Right lobe of liver (tissue), 6 donors: ENCODE measurements at regions not wholly inside any gene's neighbourhood (a gene's known extent, or its start where the extent isn't known, plus 50 kb on each side); places are given as distances from the start of the nearest gene placed in this dataset.

Experiments used
- ATAC-seq, 4 donors: fragments of 200-7000 bp; cut with Tn5 transposase; one replicate each; pipeline ENCODE4 v1.9.1; 2020; ENCODE audit warnings: mild to moderate bottlenecking in 4 of 4, moderate library complexity in 4 of 4
- DNase-seq, 3 donors: peaks; one replicate each; pipeline ENCODE4 v3.0.0-alpha.2; 2020
- H3K27ac ChIP-seq, 3 donors: fragments of 200-600 bp; one replicate each; pipeline ENCODE4 v1.8.0; 2022
- H3K27me3 ChIP-seq, 2 donors: fragments of 200-600 bp; one replicate each; pipeline ENCODE4 v1.8.0; 2022
- H3K36me3 ChIP-seq, 4 donors: fragments of 200-600 bp; sonication (generic) in 1 of 4; one replicate each; pipeline versions ENCODE4 v1.5.1 to v1.8.0; 2017 to 2022; ENCODE audit warnings: control low read depth in 1 of 4
- H3K4me1 ChIP-seq, 4 donors: fragments of 200-600 bp; sonication (generic) in 1 of 4; one replicate each; pipeline versions ENCODE4 v1.5.1 to v1.8.0; 2017 to 2022; ENCODE audit warnings: control low read depth in 1 of 4
- H3K4me3 ChIP-seq, 3 donors: fragments of 200-600 bp; one replicate each; pipeline ENCODE4 v1.8.0; 2022
- H3K9me3 ChIP-seq, 4 donors: fragments of 200-600 bp; sonication (generic) in 1 of 4; one replicate each; pipeline versions ENCODE4 v1.5.1 to v1.8.0; 2017 to 2022; ENCODE audit warnings: control low read depth in 1 of 4
- CTCF ChIP-seq, 4 donors: fragments of 200-600 bp in 3 of 4; fragments of 450-650 bp in 1 of 4; IDR thresholded peaks; one replicate each; pipeline versions ENCODE4 v1.5.1 to v1.8.0; 2016 to 2022; ENCODE audit warnings: antibody characterized with exemption in 4 of 4, mild to moderate bottlenecking in 2 of 4
- POLR2A ChIP-seq: fragments of 450-650 bp; IDR thresholded peaks from one replicate; pipeline ENCODE4 v1.6.1; 2017; ENCODE audit warnings: antibody characterized with exemption, mild to moderate bottlenecking
- whole genome bisulfite sequencing: methylation state at CpG from one replicate; pipeline ENCODE4 v1.1.6; 2018; ENCODE audit warnings: low coverage, low lambda C conversion rate; ENCODE audit not compliant: insufficient coverage; ENCODE audit errors: missing lambda C conversion rate; 5-methylcytosine and 5-hydroxymethylcytosine counted together
- intact Hi-C, 2 donors: fragments of 100-400 bp; cut with DNase I; formaldehyde crosslinking; loops; one replicate each; pipeline versions ENCODE4 v1.11.2 to v1.14.1; 2022
- donor health status: DM: no; HTN: yes; CAD: no.
- donor health status: DM: no; HTN: no; CAD: no.
- donor health status: DM: no; HTN: no; CAD: no.
- donor health status: DM: no; HTN: yes; CAD: no.
- donor health status: DM: no; HTN: yes; CAD: no.

GRCh38 chr5:100664140-100664539, 129.0 kb downstream of the FAM174A start:
- Histone ChIP-seq H3K9me3 (no peaks in the 10 kb centered on the region), H3K4me1 (no peaks in the 10 kb centered on the region), H3K27me3 (no peaks in the 10 kb centered on the region), H3K27ac (no peak overlapping the region), H3K4me3 (no peak overlapping the region), H3K36me3 (no peaks in the 10 kb centered on the region)
- intact Hi-C loops, result no loop called here
- TF ChIP-seq POLR2A, result no peak
- TF ChIP-seq CTCF (IDR thresholded peaks at IDR 0.05), result no peak
- 47% methylated on average over 1 of the region's 1 CpG for WGBS
- ATAC-seq (no peak), DNase-seq (no peak)

- no peaks in the 10 kb centered on the region for H3K27me3 ChIP-seq
- WGBS, result 23% methylated on average over 4 of the region's 4 CpGs
- DNase-seq, result no peak
- no peaks in the 10 kb centered on the region for H3K9me3 ChIP-seq
- no peak overlapping the region for H3K4me3 ChIP-seq
- TF ChIP-seq CTCF (IDR thresholded peaks at IDR 0.05), result no peak
- no peak for TF ChIP-seq POLR2A
- no peaks in the 10 kb centered on the region for H3K4me1 ChIP-seq
- peak in 3 of 4 donors; percentile 42 to 48 (median 43) for ATAC-seq
- intact Hi-C loops, result no loop called here
- no peaks in the 10 kb centered on the region for H3K36me3 ChIP-seq
- H3K27ac ChIP-seq, result no peak overlapping the region
Observed at GRCh38 chr5:100667161-100667630, 132.0 kb downstream of the FAM174A start.

- H3K27me3 ChIP-seq, result no peaks in the 10 kb centered on the region
- TF ChIP-seq POLR2A (no peak), CTCF (IDR thresholded peaks at IDR 0.05) (no peak)
- no peak overlapping the region for H3K4me3 ChIP-seq
- ATAC-seq (no peak), DNase-seq (no peak)
- H3K36me3 ChIP-seq, result no peaks in the 10 kb centered on the region
- 29% methylated on average over 3 of the region's 3 CpGs for WGBS
- no peak overlapping the region for H3K27ac ChIP-seq
- H3K4me1 ChIP-seq, result no peaks in the 10 kb centered on the region
- intact Hi-C loops, result no loop called here
- no peaks in the 10 kb centered on the region for H3K9me3 ChIP-seq
Observed at GRCh38 chr5:100668511-100668910, 133.3 kb downstream of the FAM174A start.

- DNase-seq (no peak), ATAC-seq (no peak)
- 46% methylated on average over 5 of the region's 5 CpGs for WGBS
- Histone ChIP-seq H3K4me3 (no peak overlapping the region), H3K27ac (no peak overlapping the region), H3K4me1 (no peaks in the 10 kb centered on the region), H3K36me3 (no peaks in the 10 kb centered on the region), H3K9me3 (no peaks in the 10 kb centered on the region), H3K27me3 (no peaks in the 10 kb centered on the region)
- intact Hi-C loops, result no loop called here
- TF ChIP-seq CTCF (IDR thresholded peaks at IDR 0.05) (no peak), POLR2A (no peak)
Observed at GRCh38 chr5:100676817-100677631, 141.8 kb downstream of the FAM174A start.
